OCI-LY3 (cell line): ENCODE measurements at regions not wholly inside any gene's neighbourhood (a gene's known extent, or its start where the extent isn't known, plus 50 kb on each side); places are given as distances from the start of the nearest gene placed in this dataset.

Experiments
- CTCF ChIP-seq: fragments of 200-600, 300-600 bp; sonication (generic); IDR thresholded peaks from 2 replicates; pipeline ENCODE4 v1.5.1; 2014; ENCODE audit warnings: antibody characterized with exemption, low read length, low read depth
- EZH2phosphoT487 ChIP-seq: fragments of 200-600 bp; shearing (Covaris generic); IDR thresholded peaks from 2 replicates; pipeline ENCODE4 v1.6.1; 2018; ENCODE audit warnings: antibody characterized with exemption, mixed run types, low read depth

DNA sequence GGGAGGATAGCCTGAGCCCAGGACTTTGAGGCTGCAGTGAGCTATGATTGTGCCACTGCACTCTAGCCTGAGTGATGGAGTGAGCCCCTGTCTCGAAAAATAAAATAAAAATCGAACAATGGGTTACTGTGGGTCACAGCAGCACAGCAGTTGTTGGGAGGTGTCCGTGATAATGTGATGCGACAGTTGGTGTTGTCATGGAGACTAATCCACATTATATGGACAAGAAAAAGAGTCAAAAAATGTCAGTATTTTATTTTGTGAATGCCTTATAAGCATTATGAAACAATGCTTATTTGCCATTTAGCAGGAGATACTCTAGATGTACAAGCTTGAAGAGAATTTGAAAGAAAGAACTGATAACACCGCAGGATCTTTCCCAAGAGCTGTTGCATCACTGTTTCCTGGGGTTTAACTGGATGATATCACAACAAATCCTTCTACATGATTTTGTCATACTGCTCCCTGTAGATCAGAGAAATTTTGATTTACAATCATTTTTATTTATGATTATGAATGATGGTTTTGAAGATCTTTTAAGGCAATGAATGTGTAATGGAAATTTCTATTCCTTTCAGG is 195.4 kb downstream of the BAMBI start:
- TF ChIP-seq CTCF (no peak), EZH2phosphoT487 (no peak)
